GM12874 (cell line): ENCODE measurements at regions not wholly inside any gene's neighbourhood (a gene's known extent, or its start where the extent isn't known, plus 50 kb on each side); places are given as distances from the start of the nearest gene placed in this dataset.

Experiments used
- TF ChIP-seq, protein P1 (sequence below): IDR thresholded peaks from 2 replicates; pipeline ENCODE4 v1.5.1; 2011; ENCODE audit warnings: low read depth, mild to moderate bottlenecking, control low read depth, low read length, moderate library complexity; ENCODE audit not compliant: insufficient read depth

DNA sequence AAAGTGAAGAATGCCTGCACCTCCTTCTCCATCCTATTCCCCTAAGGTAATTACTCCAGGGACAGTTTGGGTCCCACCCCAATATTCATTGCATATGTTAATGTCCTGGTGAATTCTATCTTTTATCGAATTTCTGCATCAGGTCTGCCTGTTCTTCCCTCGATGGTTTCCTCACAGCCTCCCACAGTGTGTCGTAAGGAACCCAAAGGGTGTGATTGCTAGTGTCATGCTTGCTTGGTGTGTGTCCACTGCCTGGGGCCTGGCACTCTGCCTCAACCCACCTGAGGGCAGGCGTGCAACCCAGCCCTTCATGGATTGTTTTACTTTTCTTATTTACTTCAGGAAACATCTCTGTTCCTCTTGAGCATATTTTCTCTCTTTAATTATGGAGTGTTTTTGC lies 60.2 kb upstream of the CYSLTR2 start:
- TF ChIP-seq, protein P1, sequence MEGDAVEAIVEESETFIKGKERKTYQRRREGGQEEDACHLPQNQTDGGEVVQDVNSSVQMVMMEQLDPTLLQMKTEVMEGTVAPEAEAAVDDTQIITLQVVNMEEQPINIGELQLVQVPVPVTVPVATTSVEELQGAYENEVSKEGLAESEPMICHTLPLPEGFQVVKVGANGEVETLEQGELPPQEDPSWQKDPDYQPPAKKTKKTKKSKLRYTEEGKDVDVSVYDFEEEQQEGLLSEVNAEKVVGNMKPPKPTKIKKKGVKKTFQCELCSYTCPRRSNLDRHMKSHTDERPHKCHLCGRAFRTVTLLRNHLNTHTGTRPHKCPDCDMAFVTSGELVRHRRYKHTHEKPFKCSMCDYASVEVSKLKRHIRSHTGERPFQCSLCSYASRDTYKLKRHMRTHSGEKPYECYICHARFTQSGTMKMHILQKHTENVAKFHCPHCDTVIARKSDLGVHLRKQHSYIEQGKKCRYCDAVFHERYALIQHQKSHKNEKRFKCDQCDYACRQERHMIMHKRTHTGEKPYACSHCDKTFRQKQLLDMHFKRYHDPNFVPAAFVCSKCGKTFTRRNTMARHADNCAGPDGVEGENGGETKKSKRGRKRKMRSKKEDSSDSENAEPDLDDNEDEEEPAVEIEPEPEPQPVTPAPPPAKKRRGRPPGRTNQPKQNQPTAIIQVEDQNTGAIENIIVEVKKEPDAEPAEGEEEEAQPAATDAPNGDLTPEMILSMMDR: no peak

DNA sequence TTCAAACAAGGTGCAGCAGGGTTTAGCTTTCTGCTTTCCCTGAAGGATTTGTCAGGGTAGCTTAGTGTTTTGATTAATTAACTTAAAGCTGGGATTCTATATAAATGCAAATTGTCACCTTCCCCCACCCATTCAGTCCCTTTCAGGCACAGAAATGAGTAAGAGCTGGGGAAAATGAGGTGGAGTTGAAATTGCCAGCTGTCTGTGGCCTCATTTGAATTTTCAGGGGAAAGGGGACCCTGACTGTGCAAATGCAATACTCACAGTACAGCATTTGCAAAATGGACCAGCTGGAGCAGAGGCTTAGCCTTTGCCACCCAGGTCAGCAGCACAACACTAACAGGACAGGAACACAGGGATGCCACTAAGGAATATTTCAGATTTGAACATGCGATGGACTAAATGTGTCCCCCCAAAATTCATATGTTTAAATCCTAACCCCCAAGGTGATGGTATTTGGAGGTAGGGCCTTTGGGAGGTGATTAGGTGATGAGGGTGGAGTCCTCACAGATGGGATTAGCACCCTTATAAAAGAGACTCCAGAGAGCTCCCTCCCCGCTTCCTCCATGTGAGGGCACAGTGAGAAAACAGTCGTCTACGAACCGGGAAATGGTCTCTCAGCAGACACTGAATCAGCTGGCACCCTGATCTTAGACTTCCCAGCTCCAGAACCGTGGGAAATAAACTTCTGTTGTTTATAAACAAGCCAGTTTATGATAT lies 59.5 kb upstream of the CYSLTR2 start:
- TF ChIP-seq, protein P1: no peak

DNA sequence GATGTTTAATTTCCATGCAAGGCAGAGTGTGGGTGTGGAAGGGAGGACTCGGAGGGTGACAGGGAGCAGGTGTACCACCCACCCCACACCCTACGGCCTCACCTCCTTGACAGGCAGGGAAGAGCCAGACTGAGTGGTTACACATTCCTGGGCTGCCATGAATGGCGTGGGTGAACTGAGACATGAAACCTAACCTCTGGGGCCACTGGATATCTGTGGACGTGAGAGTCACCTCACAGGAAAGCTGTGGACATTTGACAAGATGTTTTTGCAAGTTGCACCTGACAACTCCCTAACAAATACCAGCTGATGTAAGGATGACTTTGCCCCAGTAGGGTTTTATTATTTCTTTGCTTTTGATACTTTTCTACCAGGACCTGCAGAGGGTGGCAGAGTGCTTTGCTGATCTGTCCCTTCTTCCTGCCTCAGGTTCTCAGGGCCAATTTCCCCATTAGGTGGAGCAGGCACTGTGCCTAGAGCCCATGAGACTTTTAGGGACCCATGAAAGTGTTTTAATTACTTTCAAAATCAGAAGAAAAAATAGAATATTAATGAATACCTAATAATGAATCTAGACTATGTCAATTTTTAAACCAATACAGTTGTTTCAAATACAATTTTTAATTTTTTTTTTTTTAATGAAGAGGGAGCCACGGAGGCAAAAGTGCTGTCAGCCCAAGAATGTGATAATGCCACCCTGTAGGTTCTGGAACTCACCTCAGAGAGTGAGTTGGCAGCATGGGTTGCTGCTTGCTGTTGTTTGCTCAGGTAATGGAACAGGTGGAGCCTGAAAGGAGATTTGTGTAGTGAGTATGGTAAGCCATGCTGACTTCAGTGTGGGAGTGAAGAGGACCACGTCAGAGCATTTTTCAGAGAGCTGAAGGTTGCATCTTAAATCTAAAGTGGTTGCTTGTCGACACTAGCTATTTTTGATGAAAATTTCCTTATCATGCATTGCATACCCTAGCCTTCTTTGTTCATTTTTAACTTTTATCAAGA lies 58.0 kb upstream of the CYSLTR2 start:
- TF ChIP-seq, protein P1: peak; percentile 61

DNA sequence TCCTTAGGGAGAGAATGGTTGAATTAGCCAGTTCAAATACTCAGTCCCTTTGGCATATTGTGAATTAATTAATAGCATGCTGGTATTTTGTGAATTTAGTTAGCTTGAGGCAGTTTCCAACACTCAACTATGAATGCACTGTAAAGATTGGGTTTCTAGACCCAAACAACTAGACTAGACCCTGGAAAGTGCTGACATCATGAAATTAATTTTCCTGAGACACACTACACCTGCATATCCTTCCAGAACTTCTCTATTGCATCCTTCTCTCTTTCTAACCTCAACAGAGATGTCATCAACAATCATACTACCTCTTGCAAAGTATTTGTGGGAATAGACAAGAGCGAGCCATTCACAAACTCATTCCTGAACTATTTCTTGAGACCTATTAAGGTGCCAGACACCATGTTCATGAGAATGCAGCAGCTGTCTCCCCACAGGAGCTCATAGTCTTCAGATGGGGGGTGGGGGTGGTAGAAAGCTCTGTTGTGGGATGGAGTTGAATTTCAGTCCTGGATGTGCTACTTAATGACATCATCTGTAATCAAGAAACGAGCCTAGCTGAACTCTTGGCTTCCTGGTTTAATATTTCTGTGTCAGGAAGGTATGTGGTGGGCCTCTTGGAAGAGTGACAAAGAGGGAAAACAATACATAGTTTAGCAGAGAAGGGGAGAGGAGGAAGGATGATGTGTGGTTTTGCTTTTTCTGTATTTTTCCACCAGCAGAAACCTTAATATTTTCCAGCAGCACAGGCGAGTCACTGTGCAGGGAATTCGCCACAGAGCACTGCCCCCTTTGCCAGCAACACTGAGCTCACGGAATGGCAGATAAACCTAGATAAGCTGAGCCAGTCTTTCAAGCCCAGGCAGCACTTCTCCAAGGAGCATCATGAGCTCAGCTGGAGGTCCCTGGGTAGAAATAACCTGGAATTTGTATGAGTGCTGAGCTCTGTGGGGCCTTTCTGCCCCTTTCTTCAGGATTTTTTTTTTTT lies 53.1 kb upstream of the CYSLTR2 start:
- TF ChIP-seq, protein P1: no peak

DNA sequence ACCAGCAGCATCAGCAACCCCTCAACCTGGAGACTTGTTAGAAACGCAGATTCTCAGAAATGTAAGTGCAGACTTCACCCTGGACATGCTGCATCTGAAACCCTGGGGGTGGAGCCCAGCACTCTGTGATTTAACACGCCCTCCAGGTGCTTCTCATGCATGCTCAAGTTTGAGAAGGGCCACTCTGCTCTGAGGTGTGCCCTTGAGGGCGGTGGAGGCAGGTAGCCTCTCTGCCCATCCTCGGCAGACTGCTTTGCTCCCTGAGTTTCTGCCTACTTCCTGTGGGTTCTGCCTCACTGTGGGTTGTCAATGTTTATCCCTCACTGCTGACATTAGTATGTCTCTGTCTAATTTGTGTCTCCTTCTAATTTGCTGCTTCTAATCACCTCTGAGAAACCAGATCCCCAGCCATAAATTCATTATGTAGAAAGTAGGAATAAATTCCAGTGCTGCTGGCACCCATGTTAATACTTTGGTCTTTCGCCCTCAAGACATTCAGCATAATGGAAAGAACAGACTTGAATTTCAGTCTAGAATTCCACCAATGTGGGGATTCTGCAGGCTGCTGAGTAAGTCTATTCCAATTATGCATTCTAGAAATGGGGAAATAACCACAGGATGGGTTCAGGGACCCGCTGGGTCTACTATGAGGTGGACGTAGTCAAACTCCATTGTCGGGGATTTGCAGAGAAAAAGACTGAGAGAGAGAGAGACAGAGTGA lies 51.3 kb upstream of the CYSLTR2 start:
- TF ChIP-seq, protein P1: no peak

DNA sequence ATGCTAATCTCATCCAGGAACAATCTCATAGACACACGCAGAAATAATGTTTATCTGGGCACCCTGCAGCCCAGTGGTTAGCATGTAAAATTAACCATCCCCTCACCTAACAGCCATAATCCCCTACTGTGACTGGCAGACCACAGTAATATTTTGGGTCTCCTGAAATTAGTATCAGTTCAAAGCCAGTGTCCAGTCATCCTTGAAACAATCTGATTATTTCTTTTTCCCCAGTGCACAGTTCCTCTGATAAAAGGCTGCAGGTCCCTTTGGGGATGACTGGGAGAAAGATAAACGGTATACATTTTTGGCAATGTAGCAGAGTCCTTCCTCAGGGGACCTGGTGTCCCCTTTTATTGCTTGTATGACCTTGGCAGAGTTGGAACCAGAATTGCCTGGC lies 50.4 kb upstream of the CYSLTR2 start:
- TF ChIP-seq, protein P1: no peak
